Heart left ventricle (tissue), 13 donors: ENCODE measurements at regions not wholly inside any gene's neighbourhood (a gene's known extent, or its start where the extent isn't known, plus 50 kb on each side); places are given as distances from the start of the nearest gene placed in this dataset.

Experiments
- POLR2A ChIP-seq, 2 donors: fragments of 450-650 bp; IDR thresholded peaks; one replicate each; pipeline ENCODE4 v1.6.1; 2017; ENCODE audit warnings: antibody characterized with exemption in 2 of 2, mild to moderate bottlenecking in 2 of 2, moderate library complexity in 2 of 2
- TF ChIP-seq, protein P1 (sequence below), 12 donors: fragments of 200-600 bp; sonication (generic) in 4 of 12; IDR thresholded peaks; one replicate each; pipeline versions ENCODE4 v1.5.0 to v1.8.0; 2018 to 2022; ENCODE audit warnings: antibody characterized with exemption in 12 of 12, mild to moderate bottlenecking in 5 of 12
- donor health status: ischemic (EF 13 %, LVEDD 7.1; RV severe dilation, severe dysfunction).
- donor health status: DM: no; HTN: yes; CAD: no.
- donor health status: DM: no; HTN: no; CAD: no.
- donor health status: ischemic (EF 25% LVEDD 6.9; RV normal size, moderate dysfunction).
- donor health status: ischemic (EF 25% LVEDD 5.7; RV mildly dilated, moderate dysfunction).
- donor health status: ischemic (EF 35%, LVEDD 5.7; RV mildly dilated, moderate dysfunction).
- donor health status: nonischemic (EF 11% LVEDD 7.7; RV severe dilation, severe dysfunction).
- donor health status: DM: yes; HTN: yes; CAD: no.
- donor health status: PGD.
- donor health status: ischemic (EF 29% LVEDD 5.4; RV normal size, mild dysfunction).
- donor health status: nonischemic (EF 23%, LVEDD 6.1; RV moderate dilation, normal function).

DNA sequence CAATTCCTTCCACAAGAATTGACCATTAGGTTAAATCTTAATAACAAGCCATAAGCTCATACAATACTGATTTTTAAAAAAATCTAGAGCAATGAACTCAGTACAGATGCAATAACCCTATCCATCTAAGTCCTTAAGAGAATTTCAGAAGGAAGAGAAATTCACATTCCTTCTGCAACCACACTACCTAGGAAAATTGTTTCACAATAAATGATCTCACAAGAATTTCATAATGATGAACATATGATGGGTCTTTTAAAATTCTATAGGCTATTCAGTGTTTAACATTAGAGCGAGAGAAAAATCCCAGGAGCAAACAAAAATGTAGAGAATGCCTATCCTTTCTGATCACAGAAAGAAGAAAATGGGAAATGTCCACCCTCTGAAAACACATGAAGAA is 70.0 kb upstream of the MAGI2 start:
- no peak for TF ChIP-seq POLR2A (IDR thresholded peaks at IDR 0.05)
- TF ChIP-seq, protein P1, sequence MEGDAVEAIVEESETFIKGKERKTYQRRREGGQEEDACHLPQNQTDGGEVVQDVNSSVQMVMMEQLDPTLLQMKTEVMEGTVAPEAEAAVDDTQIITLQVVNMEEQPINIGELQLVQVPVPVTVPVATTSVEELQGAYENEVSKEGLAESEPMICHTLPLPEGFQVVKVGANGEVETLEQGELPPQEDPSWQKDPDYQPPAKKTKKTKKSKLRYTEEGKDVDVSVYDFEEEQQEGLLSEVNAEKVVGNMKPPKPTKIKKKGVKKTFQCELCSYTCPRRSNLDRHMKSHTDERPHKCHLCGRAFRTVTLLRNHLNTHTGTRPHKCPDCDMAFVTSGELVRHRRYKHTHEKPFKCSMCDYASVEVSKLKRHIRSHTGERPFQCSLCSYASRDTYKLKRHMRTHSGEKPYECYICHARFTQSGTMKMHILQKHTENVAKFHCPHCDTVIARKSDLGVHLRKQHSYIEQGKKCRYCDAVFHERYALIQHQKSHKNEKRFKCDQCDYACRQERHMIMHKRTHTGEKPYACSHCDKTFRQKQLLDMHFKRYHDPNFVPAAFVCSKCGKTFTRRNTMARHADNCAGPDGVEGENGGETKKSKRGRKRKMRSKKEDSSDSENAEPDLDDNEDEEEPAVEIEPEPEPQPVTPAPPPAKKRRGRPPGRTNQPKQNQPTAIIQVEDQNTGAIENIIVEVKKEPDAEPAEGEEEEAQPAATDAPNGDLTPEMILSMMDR (IDR thresholded peaks at IDR 0.05), result no peak
